ENCODE measurements at regions not wholly inside any gene's neighbourhood (a gene's known extent, or its start where the extent isn't known, plus 50 kb on each side); places are given as distances from the start of the nearest gene placed in this dataset.
"Not testable (repeated sequence)": the region's sequence is repeated elsewhere in the genome, so short reads cannot be mapped to it uniquely, and the experiment has no call there.

DNA sequence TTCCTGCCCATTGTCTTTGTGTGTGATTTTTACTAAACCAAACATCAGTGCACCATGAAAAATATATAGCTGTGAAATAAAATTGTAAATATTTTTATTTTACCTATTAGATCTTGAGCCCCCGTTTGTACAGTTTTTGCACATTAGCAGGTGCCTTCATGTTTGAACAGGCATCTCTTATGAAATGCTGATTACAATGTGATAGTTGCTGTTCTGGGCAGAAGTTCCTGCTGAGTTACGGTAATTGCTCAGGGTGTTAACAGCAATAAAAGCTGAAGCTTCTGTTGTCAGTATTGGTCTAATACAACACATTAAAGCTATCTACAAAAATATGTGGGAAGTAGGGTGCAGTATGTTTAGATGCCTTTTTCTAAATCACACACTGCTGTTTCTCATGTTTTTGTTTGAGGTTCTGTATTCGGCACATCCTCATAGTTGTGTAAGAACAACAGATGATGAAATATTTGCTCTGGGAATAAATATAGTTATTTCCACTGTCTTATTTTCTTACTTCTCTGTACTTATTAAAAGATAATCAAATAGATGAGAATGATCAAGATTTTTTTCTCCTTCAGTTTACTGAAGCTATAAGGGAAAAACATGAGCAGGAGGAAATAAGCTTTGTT, 173.8 kb upstream of the GOLGA6L22 start:
- FAIRE-seq; DNase-seq (ENCODE audit: insufficient read length, low spot score): not testable (repeated sequence)

DNA sequence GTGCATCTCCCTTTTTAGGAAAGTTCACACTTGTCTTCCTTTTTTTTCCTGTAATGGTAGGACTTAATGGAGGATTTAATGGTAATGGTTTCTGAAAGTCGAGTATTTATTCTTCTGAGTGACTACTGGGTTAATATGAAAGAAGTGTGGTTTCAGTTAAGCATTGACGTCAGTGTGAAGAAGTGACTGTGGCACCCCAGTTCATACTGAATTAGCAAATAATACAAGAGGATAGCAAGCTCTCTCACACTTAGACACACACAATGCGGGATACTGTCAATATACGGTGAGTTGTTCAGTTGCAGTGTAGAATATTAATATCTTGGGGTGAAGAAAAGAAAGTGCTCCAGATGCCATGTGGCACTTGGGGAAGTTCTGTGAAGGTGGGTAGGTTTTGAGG, 167.6 kb upstream of the GOLGA6L22 start:
- not testable (repeated sequence) for FAIRE-seq; DNase-seq (ENCODE audit: insufficient read length, low spot score)

DNA sequence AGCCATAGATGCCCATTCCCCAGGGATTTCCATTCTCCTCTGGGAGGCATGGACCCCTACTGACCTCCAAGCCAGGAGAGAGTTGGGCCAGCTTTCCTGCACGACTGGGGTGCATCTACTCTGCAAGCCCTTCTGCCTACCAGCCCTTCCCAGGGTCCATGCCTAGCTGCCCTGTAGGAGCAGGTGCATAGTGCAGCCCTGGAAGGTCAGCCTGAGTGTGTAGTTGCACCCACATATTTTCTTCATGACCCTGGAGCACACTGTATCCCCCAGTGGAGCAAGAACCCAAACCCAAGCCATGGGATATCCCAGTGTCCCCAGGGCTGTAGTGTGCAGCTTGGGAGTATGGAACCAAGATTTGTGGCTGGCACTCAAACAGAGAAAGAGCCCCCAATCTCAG, 155.6 kb upstream of the GOLGA6L22 start:
- DNase-seq (ENCODE audit: insufficient read length, low spot score); FAIRE-seq: not testable (repeated sequence)
